Suppressor macrophage treated with lipopolysaccharide for 4 hours (primary cell): ENCODE measurements at regions not wholly inside any gene's neighbourhood (a gene's known extent, or its start where the extent isn't known, plus 50 kb on each side); places are given as distances from the start of the nearest gene placed in this dataset.
"Not testable (repeated sequence)": the region's sequence is repeated elsewhere in the genome, so short reads cannot be mapped to it uniquely, and the experiment has no call there.

Experiments used
- DNase-seq: peaks from one replicate; pipeline ENCODE4 v3.0.0-alpha.2; 2020

DNA sequence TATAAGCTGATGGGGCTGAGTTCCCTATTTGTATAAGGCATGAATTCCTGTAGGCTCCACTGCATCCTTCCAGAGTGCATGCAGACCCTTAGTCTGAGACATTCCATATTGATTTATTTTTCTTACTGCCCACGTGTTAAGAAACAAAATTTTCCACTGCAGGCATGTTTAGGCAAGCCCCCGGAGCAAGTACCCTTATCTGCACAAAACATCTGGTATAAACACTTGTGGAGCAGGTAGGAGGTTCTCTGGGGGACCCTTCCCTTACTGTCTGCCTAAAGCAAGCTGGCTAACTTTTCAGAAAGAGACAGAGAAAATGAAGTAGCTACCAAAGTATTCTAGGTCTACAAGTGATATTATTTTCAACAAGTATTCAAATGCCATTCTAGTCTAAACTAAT is 571.0 kb upstream of the TPTE start:
- DNase-seq: not testable (repeated sequence)

DNA sequence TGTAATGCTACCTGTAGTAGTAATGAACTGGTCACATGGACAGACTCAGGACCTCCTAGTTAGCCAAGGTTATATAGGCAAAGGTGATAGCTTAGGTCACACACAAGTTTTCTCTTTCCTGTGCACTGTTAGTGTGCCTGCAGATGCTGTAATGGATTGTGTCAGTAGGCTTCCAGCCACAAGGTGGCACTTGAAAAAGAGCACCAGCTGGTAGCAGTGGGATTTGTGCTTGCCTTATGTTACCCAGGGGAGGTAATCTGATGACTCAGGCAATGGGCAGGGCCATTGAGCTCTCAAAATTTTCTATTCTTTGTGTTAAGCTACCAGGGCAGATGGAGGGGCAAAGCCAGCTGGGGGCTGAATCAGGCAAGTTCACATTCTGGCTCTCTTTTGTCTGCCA is 562.6 kb upstream of the TPTE start:
- DNase-seq: not testable (repeated sequence)

DNA sequence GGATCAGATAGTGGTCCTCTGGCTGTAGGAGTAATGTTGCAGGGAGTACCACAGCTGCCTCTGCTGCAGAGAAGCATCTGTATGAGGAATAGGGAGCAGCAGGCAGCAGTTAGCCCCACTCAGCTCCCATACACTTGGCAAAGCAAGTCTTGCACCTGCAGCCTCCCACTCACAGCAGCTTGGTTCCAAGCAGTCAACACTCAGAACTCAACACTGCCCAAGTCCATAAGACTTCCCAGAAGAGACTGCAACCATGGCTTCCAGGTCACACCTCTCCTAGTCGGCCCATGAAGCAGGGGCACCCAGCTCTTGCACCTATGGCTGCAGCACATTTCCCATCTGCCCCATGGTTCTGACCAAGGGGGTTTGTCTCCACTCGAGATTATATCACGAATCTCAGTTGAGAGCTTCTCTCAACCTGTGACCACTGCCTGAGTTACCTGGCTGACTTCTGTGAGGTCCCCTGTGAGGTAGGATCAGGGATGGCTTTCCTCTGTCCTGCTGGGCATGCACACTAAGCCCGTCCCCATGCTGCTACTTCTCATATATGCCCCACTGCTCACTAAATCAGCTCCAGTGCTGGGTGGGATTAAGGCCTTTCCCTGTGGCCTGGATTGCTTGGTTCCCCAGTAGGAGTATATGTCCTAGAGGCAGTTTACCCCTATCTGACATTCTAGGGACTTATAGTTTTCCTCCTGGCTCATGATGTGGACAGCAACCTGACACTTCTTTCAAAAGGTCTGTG is 562.0 kb upstream of the TPTE start:
- DNase-seq: not testable (repeated sequence)

DNA sequence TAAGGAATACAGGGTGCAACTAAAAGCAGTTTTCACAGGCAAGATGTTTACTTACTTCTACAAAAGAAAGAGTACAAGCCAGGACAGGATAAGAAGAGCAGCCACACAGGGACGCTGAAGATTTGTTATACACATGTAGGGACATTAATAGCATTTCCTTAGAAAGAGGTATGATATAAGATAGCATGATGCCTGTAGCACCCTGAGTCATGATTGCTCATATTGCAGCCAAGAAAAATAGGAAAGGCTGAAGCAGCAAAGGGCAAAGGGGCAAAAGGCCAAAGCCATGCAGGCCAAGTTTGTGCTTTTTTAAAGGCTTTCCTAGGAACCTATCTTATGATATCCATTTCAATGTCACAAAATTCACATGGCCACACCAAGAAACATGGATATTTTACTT is 552.0 kb upstream of the TPTE start:
- not testable (repeated sequence) for DNase-seq

DNA sequence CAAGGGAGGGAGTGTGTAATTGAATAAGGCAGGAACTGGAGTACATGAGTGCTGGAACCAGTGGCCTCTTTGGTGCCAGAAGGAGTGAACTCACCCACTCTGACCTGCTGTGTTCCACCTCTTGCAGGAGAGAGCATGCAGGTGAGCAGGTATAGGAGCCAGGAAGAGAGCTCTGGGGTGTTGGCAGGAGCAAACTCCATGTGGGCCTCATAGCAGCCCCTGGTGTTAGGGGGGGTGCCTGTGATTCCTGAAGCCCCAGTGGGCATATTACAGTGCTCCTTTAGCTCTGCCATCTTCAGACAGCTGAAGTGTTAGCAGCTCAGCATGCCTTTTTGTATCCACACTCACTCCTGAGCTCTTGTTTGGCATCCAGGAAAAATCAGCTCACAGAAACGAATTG is 549.4 kb upstream of the TPTE start:
- DNase-seq: not testable (repeated sequence)

DNA sequence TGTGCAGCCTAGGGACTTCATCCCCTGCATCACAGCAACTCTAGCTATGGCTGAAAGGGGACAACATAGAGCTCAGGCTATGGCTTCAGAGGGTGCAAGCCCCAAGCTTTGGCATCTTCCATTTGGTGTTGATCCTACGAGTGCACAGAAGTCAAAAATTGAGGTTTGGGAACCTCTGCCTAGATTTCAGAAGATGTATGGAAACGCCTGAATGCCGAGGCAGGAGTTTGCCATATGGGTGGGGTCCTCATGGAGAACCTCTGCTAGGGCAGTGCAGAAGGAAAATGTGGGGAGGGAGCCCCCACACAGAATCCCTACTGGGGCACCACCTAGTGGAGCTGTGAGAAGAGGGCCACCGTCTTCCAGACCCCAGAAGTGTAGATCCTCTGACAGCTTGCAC is 543.0 kb upstream of the TPTE start:
- not testable (repeated sequence) for DNase-seq

DNA sequence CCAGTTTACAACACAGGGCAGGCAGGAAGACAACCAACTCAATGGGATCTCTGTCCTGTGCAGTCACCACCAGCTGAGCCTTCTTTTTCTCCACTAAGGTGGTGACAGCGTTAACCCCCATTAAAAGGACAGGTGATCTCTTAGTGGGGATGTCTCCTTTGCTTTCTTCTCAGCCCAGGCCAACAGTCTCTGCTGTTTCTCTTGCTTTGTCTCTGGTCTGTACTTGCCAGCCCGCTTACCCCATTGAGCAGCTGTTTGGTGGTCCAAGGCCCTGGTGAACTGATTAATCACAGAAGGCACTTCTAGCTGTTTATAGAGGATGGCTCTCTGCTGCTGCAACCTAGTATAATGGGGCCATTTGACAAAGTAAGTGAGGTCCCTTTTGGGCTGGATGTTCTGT is 523.9 kb upstream of the TPTE start:
- DNase-seq: not testable (repeated sequence)

DNA sequence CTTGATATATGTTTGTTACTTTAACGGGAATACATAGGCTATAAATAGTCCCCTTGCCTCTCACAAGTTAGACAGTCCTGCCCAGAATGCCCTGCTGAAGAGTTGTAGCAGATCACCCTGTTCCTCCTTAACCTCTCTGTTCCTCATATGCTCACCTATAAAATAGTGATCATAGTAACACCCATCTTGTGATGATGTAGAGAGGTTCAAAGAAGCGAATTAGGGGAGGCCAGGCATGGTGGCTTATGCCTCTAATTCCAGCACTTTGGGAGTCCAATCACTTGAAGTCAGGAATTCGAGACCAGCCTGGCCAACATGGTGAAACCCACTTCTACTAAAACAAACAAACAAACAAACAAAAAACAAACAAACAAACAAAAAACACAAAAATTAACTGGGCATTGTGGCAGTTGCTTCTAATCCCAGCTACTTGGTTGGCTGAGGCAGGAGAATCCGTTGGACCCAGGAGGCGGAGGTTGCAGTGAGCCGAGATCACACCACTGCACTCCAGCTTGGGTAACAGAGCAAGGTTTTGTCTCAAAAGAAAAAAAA is 518.5 kb upstream of the TPTE start:
- DNase-seq: not testable (repeated sequence)

DNA sequence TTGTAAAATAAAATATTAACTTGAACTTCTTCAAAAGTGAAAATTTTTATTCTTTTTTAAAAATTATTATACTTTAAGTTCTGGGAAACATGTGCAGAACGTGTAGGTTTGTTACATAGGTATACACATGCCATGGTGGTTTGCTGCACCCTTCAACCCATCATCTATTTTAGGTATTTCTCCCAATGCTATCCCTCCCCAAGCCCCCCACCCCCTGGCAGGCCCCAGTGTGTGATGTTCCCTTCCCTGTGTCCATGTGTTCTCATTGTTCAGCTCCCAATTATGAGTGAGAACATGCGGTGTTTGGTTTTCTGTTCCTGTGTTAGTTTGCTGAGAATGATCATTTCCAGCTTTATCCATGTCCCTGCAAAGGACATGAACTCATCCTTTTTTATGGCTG is 515.6 kb upstream of the TPTE start:
- not testable (repeated sequence) for DNase-seq

DNA sequence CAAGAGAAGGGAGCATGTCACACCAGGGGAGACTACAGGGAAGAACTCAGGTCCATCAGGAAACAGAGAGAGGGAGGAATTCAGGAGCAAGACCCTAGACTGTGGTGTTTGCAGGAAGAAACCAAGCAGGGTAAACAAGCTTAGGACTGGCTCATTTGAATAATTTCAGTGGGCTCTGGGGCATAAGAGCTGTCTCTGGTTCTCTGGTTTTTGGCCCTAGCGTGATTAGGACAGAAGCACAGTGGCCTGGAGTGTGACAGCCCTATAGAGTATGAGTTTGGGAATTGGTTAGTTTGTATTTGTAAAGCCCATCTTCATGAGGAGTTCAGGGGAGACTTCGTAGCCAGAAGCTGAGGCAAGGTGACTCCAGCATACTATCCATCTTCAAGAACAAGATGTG is 504.4 kb upstream of the TPTE start:
- DNase-seq: not testable (repeated sequence)

DNA sequence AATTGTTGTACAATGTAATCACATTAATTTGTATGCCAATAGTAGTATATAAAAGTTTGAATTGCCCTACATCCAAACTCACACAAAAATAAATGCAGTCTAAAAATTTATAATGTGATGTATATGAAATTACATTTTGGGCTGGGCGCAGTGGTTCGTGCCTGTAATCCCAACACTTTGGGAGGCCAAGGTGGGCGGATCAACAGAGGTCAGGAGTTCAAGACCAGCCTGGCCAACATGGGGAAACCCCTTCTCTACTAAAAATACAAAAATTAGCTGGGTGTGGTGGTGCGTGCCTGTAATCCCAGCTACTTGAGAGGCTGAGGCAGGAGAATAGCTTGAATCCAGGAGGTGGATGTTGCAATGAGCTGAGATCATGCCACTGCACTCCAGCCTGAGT is 503.6 kb upstream of the TPTE start:
- DNase-seq: not testable (repeated sequence)

DNA sequence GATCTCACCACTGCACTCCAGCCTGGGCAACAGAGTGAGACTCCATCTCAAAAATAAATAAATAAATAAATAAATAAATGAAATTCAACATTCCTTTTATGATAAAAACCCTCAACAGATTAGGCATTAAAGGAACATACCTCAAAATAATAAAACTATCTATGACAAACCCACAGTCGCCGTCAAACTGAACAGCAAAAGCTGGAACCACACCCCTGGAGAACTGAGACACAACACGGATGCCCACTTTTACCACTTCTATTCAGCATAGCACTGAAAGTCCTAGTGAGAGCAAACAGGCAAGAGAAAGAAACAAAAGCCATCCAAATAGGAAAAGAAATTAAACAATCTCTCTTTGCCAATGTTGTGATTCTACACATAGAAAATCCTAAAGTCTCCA is 499.9 kb upstream of the TPTE start:
- not testable (repeated sequence) for DNase-seq

DNA sequence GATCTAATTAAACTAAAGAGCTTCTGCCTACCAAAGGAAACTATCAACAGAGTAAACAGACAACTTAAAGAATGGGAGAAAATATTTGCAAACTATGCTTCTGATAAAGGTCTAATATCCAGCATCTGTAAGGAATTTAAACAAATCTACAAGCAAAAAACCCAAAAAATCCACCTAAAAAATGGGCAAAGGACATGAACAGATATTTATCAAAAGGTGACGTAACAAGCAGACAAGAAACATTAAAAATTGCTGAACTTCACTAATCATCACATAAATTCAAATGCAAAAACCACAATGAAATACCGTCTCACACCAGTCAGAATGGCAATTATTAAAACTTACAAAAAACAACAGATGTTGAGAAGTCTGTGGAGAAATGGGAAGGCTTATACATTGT is 498.6 kb upstream of the TPTE start:
- DNase-seq: not testable (repeated sequence)
